Left hindlimb (tissue), 1 donor: ENCODE measurements at regions not wholly inside any gene's neighbourhood (a gene's known extent, or its start where the extent isn't known, plus 50 kb on each side); places are given as distances from the start of the nearest gene placed in this dataset.
"Not testable (repeated sequence)": the region's sequence is repeated elsewhere in the genome, so short reads cannot be mapped to it uniquely, and the experiment has no call there.

Experiments used
- DNase-seq: peaks from one replicate; pipeline ENCODE4 v3.0.0-alpha.2; 2018

- no peak for DNase-seq
Measured at GRCh38 chrX:25503826-25504225, 488.1 kb upstream of the ARX start.

GRCh38 chrX:25507801-25508200, 492.0 kb upstream of the ARX start:
- DNase-seq: no peak

- no peak for DNase-seq
Measured at GRCh38 chrX:25519258-25519657, 503.5 kb upstream of the ARX start.

GRCh38 chrX:25522443-25523010, 506.8 kb upstream of the ARX start:
- not testable (repeated sequence) for DNase-seq

- no peak for DNase-seq
Measured at GRCh38 chrX:25523574-25524540, 508.1 kb upstream of the ARX start.

GRCh38 chrX:25527156-25527555, 511.4 kb upstream of the ARX start:
- DNase-seq: no peak

- no peak for DNase-seq
Measured at GRCh38 chrX:25527596-25527995, 511.8 kb upstream of the ARX start.

- DNase-seq: no peak
Measured at GRCh38 chrX:25531096-25531495, 515.3 kb upstream of the ARX start.

GRCh38 chrX:25534091-25534490, 518.3 kb upstream of the ARX start:
- no peak for DNase-seq

GRCh38 chrX:25536307-25536970, 520.7 kb upstream of the ARX start:
- no peak for DNase-seq

- DNase-seq: no peak
Measured at GRCh38 chrX:25537699-25538098, 521.9 kb upstream of the ARX start.

GRCh38 chrX:25544641-25545040, 528.9 kb upstream of the ARX start:
- no peak for DNase-seq

GRCh38 chrX:25548811-25549210, 533.0 kb upstream of the ARX start:
- no peak for DNase-seq

- no peak for DNase-seq
Measured at GRCh38 chrX:25555521-25555920, 539.8 kb upstream of the ARX start.

- DNase-seq: no peak
Measured at GRCh38 chrX:25558137-25558536, 542.4 kb upstream of the ARX start.

GRCh38 chrX:25561190-25561589, 545.4 kb upstream of the ARX start:
- no peak for DNase-seq

- DNase-seq: no peak
Measured at GRCh38 chrX:25573631-25574030, 557.9 kb upstream of the ARX start.

- no peak for DNase-seq
Measured at GRCh38 chrX:25596921-25597320, 541.2 kb upstream of the MAGEB18 start.

- DNase-seq: no peak
Measured at GRCh38 chrX:25597551-25597950, 540.6 kb upstream of the MAGEB18 start.

GRCh38 chrX:25599061-25599460, 539.1 kb upstream of the MAGEB18 start:
- no peak for DNase-seq

GRCh38 chrX:25600776-25601175, 537.4 kb upstream of the MAGEB18 start:
- no peak for DNase-seq

GRCh38 chrX:25601323-25601722, 536.8 kb upstream of the MAGEB18 start:
- no peak for DNase-seq

- DNase-seq: no peak
Measured at GRCh38 chrX:25618248-25618647, 519.9 kb upstream of the MAGEB18 start.

- no peak for DNase-seq
Measured at GRCh38 chrX:25640276-25640675, 497.9 kb upstream of the MAGEB18 start.
